HG02852 (cell line): ENCODE measurements at regions not wholly inside any gene's neighbourhood (a gene's known extent, or its start where the extent isn't known, plus 50 kb on each side); places are given as distances from the start of the nearest gene placed in this dataset.
A peak's percentile ranks its signal among the peaks of the same experiment; 100 is the strongest.

Source experiments
- ATAC-seq: cut with Tn5 transposase; IDR thresholded peaks from one replicate; pipeline ENCODE4 v1.9.1; 2021; ENCODE audit warnings: mild to moderate bottlenecking, moderate library complexity; ENCODE audit not compliant: unreplicated experiment

DNA sequence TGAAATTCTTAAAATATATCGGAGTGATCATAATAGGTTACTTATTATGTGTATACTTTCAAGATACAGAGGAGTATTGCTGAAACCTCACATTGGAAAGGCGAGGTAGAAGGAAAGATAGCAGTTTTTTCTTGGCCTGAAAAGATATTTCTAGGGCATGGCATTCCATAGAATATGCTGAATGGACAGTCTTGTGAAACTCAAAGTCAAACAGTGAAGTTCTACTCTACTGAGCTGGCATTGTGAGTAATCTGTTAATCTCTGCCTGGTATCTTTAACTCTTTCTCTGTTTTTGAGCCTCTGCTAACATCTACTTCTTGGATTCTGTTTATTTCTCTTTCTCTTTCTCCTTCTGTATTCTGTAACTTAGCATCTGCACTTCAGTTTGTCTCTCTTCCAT lies 176.3 kb upstream of the ZBTB20 start:
- ATAC-seq: no peak

DNA sequence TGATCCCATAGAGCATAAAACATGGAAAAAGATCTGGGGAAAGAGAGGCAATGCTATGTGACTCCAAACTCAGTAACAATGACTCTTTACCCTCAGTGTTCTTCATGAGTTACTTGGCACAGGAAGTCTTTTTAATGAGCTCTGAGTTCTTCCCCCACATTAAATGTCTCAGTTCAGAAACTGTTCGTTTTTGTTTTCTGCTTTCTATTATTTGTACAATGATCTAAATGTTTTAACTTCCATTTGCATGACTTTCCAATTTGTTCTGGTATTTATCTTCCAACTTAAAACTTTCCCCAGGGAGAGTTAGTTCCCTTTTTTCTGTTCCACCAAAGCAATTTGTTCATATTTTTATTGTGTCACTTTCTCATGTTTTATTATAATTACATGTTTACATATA lies 177.0 kb upstream of the ZBTB20 start:
- ATAC-seq: no peak

DNA sequence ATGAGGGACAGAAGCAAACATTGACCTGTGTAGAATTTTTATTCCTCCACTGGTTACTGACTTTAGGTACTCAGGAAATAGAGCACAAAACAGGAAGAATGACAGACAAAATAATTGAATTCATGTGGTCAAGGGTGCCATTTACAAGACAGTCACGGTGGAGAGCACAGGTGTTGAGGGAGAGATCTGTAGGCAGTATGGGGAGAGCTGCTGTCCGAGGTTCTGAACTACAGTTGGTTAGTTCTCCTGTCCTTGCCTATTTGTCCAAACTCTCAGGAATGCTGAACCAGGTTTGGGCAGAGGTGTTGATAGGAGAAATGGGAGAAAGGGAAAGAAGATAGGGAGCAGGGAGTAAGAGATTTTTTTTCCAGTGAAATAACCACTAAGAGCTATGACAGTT lies 178.5 kb upstream of the ZBTB20 start:
- no peak for ATAC-seq

DNA sequence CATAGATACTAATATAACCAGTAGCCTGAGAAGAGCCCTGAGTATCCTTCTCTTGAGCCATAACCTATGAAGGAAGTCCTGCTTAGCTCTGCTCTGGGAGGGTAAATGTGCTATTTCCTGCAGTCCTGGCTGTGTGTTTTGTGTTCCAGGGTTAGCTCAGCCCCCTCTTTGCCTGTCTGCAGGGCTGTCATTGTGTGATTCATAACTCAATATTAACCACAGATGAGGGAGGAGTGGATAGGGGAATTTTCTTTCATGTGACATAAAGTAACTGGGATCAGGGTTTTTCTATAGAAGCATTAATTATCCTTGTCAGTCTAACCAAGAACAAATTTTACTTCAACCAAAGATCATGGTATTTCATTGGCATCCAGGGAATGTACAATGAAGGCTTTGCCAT lies 183.3 kb upstream of the ZBTB20 start:
- no peak for ATAC-seq

DNA sequence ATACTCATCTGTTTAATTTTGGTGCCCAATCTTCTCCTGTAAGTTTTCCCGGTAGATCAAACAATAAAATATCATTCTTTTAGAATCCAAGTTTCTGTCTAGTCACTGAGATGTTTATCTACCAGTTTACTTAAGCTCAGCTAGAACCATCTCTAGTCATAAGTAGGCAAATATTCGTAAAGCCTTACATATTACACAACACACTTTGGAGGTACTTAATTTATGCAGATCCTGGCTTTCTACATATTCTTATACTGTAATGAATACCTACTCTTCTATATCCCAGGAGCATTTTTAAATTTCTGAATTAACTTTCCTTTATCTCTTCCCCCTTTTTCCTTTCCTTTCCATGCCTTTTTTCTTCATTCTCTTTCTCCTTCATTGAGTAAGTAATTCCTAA lies 185.9 kb upstream of the ZBTB20 start:
- ATAC-seq: no peak

DNA sequence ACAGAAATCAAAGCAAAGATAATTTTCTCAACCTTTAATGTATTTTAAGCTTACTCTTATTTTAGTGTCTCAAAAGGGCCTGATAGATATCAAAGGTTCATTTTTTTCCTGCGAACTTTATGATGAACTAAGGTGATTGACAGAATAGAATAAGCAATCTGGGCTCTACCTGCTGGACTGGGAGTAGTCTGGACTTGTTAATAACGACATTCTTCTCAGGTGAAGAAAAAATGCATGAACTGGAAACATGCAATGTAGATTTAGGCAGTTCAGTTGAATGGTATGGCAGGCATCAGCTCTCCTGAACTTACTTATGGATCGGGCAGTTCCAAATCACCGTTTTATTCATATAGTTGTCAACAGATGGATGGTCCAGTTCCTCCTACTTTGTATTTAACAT lies 189.7 kb upstream of the ZBTB20 start:
- no peak for ATAC-seq

DNA sequence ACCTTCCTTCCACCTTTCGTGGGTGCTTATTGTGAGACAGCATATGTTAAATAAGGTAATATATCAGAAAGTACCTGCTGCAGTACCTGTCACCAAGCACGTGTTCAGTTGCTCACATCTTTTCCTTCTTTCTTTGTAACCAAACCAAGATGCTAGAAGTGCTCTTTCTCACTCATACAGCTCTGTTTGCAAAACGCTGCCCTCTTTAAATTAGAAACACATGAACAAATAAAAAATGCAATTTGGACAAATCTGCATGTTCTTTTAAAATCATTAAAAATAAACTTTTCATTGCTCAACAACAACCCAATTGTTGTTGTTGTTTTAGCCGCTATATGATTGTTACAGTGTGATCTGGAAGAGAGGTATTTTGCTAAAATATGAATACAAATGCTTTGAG lies 193.5 kb upstream of the ZBTB20 start:
- ATAC-seq: no peak

DNA sequence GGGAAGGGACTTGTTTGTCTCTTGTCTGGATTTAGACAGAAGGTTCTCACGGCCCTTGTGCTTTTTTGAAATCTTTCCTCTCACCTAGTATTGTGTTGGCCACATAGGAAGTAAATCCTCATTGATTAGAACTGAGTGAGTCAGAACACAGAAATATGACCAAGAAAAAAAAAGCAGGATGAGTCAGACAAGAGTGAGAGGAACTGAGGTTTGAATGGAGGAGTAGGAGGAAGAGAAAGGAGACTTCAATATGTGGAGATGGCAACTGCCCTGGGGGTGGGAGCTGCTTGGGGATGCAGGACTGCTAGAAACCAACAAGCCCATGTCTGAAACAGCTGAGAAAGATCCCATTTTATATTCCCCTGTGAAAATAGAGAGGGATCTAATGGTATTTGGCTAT lies 194.1 kb upstream of the ZBTB20 start:
- ATAC-seq: no peak

DNA sequence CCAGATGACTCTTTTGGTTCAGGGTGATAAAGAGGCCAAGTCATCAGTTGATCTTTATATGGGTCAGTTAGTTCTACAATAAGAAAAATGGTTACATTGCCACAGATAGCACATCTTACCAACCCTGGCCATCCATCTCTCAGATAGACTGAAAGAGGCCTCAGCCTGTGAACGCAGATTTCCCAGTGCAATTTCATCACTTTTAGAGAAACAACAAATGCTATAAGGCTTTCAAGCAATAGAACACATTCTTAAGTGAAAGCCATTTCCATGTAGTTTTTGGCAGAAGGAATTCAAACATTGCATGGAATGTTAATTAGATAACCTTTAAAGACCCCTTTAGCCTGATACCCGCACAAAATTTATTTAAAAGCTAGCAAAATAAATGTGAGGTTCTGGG lies 200.6 kb upstream of the ZBTB20 start:
- no peak for ATAC-seq

DNA sequence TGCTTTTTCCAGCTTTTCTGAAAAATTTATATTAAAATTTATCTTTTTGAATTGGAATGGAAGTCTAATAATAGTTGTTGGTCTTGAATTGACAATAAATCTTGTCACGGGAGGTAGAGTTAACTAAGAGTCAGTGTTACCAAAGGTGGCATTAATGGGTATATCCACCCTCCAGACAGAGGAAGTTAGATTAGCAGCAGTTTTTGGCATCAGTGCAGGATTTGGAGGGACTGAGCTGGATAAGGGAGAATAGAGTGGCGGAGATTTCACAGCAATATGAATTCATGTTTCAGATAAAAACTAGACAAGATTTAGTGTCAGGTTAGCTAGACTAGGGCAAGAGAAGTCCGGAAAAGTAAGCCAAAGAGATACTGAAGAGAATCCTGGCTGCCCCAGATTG lies 201.3 kb upstream of the ZBTB20 start:
- ATAC-seq: no peak

DNA sequence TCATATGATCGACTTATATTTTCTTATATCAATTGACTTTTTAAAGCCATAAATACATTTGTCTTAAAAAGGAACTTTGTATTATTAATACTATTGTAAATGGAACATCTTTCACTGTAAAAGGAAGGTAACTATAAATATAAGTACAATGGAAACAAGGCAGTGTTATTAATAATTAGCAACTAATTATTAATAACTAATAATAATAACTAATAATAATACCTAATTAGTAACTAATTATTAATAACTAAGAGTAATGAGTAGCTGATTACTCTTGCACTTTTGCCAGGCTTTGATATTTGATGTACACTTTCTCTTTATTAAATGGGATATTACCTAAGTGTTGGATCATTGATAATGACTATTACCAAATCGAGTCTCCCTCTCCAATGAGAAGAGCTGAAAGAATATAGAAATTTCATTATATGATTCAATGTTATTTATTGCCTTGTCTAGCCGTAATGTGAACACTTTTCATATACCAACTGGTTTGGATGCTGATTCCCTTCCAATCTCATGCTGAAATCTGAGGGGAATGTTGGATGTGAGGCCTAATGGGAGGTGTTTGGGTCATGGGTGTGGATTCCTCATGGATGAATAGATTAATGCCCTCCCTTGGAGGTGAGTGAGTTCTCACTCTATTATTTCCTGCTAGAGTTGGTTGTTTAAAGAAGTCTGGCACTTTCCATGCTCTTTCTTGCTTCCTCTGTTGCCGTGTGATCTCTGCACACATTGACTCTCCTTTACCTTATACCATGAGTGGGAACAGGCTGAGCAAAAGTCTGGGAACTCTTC lies 202.1 kb upstream of the ZBTB20 start:
- no peak for ATAC-seq

DNA sequence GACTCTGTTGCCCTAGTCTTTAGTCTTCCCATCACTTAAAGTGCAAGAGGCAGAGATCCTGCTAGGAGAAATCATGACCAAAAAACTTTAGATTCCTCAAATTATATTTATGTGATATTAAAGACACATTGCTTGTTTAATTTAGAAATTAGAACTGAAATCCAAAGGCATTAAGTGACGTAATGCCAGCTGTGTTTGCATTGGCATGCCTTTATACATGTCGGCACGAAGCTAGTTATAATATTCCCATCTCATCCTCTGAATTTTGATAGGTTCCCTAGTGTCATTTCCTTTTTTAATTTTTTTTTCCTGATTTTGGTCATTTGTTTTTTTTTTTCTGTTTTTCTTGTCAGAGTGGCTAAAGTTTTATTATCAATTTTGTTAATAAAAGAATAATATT lies 203.5 kb upstream of the ZBTB20 start:
- ATAC-seq: no peak

DNA sequence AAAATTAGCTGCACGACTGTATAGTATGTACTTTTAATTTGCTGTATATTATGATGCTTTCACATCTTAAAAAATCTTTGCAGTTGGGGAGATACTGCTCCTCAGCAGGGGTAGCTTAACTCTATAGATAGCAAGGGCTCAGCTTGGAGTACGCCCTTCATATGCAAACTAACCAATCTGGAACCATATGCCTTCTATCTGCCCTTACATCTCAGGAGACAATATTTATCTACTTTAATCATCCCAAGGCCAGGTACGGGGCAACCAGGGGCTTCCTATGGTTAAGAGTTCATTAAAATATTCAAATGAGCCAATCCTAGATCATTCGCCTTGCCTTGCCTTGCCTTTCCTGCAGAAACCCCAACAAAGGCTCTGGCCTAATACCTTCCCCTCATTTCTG lies 204.1 kb upstream of the ZBTB20 start:
- ATAC-seq: no peak

DNA sequence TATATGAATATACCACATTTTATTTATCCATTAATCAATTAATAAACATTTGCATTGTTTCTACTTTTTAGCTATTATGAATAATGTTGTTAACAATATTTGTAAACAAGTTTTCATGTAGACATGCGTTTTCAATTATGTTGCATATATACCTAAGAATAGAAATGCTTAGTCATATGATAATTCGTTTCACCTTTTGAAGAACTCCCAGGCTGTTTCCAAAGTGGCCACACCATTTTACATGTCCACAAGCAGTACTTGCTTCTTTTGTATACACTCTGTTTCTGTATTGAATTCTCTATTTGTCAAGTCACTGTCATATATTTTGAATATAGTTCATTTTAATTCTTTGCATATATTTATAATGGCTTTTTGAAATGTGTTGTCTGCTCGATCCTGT lies 206.9 kb upstream of the ZBTB20 start:
- no peak for ATAC-seq

DNA sequence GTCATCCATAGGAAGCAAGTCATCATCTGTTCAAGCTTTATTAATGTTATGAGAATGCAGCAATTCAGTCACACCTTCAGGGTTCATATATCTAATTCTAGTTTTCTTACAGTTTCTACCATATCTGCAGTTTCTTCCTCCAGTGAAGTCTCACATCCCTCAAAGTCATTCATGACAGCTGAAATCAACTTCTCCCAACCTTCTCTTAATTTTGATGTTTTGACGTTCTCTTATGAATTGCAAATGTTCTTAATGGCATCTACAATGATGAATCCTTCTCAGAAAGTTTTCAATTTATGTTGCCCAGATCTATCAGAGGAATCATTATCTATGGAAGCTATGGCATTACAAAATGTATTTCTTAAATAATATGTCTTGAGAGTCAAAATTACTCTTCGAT lies 210.4 kb upstream of the ZBTB20 start:
- no peak for ATAC-seq

DNA sequence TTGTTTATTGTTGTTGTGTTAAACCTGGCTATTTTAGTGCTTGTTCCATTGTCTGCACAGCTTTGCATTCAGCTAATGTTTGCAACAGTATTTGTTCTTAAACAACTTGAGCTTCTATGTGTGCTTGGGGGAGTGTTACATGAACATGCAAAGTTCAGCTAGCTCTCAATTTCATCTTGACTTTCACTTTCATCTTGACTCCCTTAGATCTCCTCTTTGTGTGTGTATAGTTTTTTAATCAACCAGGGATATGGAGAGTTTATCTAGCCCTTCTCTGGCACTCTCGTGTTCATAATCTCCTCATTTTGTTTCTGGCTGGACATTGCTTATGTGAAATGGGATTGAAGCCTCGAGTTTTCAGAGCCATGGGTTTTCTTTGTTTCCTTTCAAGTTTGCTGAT lies 212.4 kb upstream of the ZBTB20 start:
- ATAC-seq: peak; percentile 99

DNA sequence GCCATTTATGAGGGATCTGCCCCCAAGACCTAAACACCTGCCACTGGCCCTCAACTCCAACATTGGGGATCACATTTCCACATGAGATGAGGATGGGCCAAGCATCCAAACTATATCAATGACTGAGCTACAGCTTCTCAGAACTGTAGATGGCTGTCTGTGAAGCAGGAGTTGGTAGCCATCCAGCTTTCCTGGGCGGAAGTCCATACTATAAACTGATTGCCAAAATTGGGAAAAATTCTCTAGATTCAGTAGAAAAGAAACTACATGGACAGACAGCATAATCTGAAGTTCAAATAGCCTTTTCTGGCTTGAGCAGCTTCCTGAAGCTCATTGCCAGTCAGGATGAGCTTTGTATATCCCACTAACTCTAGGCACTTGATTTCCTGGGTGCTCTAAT lies 214.7 kb upstream of the ZBTB20 start:
- no peak for ATAC-seq

DNA sequence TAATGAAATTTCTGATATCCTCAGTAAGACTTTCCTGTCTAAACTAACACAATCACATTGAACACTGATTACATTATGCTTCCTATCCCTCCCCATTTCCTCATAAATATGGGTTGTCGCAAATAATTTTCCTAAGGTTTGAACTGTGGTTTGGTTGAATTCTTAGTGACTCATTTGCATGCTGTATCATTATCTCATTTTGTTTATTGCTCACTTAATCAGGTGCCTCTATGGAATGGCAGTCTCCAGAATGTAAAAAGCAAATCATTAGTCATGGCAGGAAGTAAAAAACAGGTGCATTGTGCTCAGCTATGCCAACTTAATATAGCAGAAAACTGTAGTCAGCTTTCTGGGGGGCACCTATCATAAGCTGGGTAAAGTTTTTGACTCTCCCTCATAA lies 216.0 kb upstream of the ZBTB20 start:
- no peak for ATAC-seq

DNA sequence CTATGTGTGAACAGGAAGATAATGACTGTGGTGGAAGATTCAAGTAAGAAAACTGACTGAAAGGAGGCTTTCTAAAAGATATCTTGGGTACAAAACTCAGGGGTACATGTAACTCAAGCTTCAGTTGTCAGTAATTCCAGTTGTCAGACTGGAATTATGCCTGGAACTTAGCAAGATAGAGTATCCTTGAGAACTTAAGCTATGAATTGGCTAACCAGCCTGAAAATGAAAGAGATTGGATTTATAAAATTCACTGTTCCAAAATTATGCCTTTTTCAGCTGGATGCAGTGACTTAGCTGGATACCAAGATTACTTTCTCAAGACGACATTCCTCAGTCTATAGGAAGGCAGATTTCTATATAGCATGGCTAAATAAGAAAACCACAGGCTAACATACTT lies 221.9 kb upstream of the ZBTB20 start:
- no peak for ATAC-seq

DNA sequence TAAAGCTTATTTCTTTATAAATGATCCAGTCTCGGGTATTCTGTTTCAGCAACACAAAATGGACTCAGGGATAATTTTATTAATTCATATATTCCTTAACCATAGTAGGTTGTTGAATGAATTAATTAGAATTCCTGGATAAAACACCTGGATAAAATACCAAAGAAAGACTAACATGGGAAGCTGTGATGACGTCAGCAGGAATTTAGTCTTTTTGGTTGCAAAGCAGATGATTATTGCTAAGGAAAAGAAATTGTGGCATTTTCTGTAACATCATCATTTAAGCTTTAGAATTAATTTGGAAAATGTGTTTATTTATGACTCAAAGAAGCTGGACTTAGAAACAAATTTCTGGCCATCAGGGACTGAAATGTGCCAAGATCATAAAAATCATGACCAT lies 228.3 kb upstream of the ZBTB20 start:
- ATAC-seq: no peak

DNA sequence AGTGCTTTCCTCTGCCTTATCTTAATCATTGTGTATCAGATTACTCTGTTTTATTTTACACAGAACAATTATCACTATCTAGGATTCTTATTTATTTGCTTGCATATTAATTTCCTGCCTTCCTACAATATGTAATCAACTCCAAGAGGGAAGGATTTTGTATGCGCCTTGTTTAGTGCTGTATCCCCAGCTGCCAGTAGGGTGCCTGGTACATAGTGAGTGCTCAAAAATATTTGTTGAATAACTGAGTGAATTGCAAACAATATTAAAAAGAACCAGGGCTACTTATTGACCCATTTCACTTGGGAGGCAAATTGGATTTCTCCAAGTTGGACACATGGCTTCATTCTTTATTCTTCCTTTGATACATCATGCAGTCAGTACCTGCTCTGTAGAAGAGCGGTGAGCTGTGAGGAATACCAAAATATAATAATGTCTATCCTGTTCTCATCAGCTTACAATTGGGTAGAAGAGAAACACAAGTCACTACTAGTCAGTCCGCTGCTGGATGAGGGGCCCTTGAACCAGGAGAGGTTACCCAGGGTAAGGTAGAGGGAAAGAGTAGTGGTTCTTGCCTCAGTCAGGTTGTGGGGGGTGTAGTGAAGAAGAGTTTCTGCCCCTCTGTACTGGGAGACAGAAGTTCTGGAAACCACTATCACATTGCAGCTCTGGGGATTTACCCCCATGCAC lies 233.9 kb upstream of the ZBTB20 start:
- no peak for ATAC-seq

DNA sequence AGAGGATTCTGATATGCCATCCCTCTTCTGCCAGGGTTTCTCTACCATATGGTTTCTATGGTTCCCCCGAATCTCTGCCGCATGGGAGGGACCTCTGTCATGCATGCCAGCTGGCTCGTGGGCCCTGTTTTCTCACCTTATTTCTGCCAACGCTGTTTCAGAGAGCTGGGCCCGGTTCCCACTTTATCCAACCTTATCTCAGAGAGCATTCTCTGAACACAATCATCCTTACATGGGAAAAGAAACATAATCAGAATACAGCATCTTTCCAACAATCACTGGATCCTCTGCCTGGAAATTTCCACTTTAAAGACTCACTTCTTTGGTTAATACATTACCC lies 234.5 kb upstream of the ZBTB20 start:
- no peak for ATAC-seq

DNA sequence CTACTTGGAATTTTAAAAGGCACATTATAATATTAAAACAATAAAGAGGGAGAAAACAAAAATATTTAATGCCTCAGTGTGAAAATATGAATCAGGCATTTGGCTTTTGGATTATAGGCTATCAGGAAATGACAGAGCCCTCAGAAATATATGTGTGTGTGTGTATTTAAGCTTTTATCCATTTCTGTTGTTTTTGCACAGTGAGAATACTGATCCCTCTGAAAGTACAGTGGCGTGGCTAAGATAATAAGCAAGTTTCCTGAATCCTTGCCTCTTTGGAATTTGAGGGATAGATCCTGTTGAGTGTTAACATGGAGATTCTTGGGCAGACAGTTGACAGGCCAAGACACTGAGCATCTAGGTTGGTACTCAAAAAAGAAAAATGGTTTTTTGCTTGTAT lies 234.8 kb upstream of the ZBTB20 start:
- no peak for ATAC-seq
